ENCODE measurements at regions not wholly inside any gene's neighbourhood (a gene's known extent, or its start where the extent isn't known, plus 50 kb on each side); places are given as distances from the start of the nearest gene placed in this dataset.

GRCh38 chr16:54342966-54343365 lies 56.4 kb upstream of the IRX3 start (continued):
- TF ChIP-seq ZNF331 (CRISPR knock-in tag; IDR thresholded peaks at IDR 0.05; ENCODE audit: low read depth) (no peak), STAT1 (IDR thresholded peaks at IDR 0.05; ENCODE audit: unreplicated experiment) (no peak), CREB1 (CRISPR knock-in tag; IDR thresholded peaks at IDR 0.05; ENCODE audit: low read depth) (no peak), NANOG (IDR thresholded peaks at IDR 0.05; ENCODE audit: borderline replicate concordance) (no peak), EZH2phosphoT487 (IDR thresholded peaks at IDR 0.05; ENCODE audit: unreplicated experiment) (no peak), JUNB (IDR thresholded peaks at IDR 0.05; ENCODE audit: unreplicated experiment) (no peak), ZNF114 (CRISPR knock-in tag; IDR thresholded peaks at IDR 0.05) (no peak)

- Mint-ChIP-seq H3K4me1 (peaks cover 23% of the 10 kb centered on the region), H3K27me3 (ENCODE audit: insufficient read depth, low read depth, poor library complexity) (peaks cover 15% of the 10 kb centered on the region), H3K4me3 (no peak overlapping the region), H3K36me3 (ENCODE audit: low read depth) (no peaks in the 10 kb centered on the region), H3K9me3 (peaks cover 2% of the 10 kb centered on the region; the same call in 1 of the 3 replicates), H3K27ac (no peak overlapping the region)
- 0 out of 2 replicates have a peak, but pooled peaks cover 3% of the 10 kb centered on the region for H3K9me2 ChIP-seq (ENCODE audit: insufficient read depth)
- H3F3A ChIP-seq (replicated peaks; ENCODE audit: low read depth) = no peaks in the 10 kb centered on the region
- no peak overlapping the region for H3K27ac ChIP-seq (ENCODE audit: low read depth)
- ATAC-seq = no peak
- peaks cover 22% of the 10 kb centered on the region for H3K4me1 ChIP-seq (ENCODE audit: insufficient read depth)
- TF ChIP-seq CREB1 (CRISPR knock-in tag; IDR thresholded peaks at IDR 0.05; ENCODE audit: low read depth) = no peak
- no peaks in the 10 kb centered on the region for H3K36me3 ChIP-seq (ENCODE audit: insufficient read depth)
- H3K79me2 ChIP-seq (replicated peaks; ENCODE audit: insufficient read depth) = no peaks in the 10 kb centered on the region
- no peak overlapping the region for H3K4me3 ChIP-seq
- DNase-seq (ENCODE audit: low spot score) = no peak
- no peaks in the 10 kb centered on the region for H3K27me3 ChIP-seq (ENCODE audit: insufficient read depth)
- H3K4me2 ChIP-seq = peak overlapping the region; percentile 72
- no peak overlapping the region for H2AFZ ChIP-seq
- H4K20me1 ChIP-seq (replicated peaks; ENCODE audit: insufficient read depth) = no peaks in the 10 kb centered on the region
Observed at GRCh38 chr16:54341892-54342776, 55.5 kb upstream of the IRX3 start.

GRCh38 chr16:54340531-54340930 lies 53.9 kb upstream of the IRX3 start:
- Histone ChIP-seq H3K36me3 (ENCODE audit: insufficient read depth) (no peaks in the 10 kb centered on the region), H3F3A (replicated peaks; ENCODE audit: low read depth) (no peaks in the 10 kb centered on the region), H3K27ac (ENCODE audit: low read depth) (no peak overlapping the region), H3K79me2 (replicated peaks; ENCODE audit: insufficient read depth) (no peaks in the 10 kb centered on the region), H3K4me2 (no peak overlapping the region), H2AFZ (no peak overlapping the region), H3K9me2 (ENCODE audit: insufficient read depth) (0 out of 2 replicates have a peak, but pooled peaks cover 3% of the 10 kb centered on the region), H3K4me3 (no peak overlapping the region), H4K20me1 (replicated peaks; ENCODE audit: insufficient read depth) (no peaks in the 10 kb centered on the region), H3K27me3 (ENCODE audit: insufficient read depth) (no peaks in the 10 kb centered on the region), H3K4me1 (ENCODE audit: insufficient read depth) (peaks cover 30% of the 10 kb centered on the region)
- H3K27ac Mint-ChIP-seq = no peak overlapping the region
- H3K4me1 Mint-ChIP-seq = peaks cover 32% of the 10 kb centered on the region
- H3K36me3 Mint-ChIP-seq (ENCODE audit: low read depth) = no peaks in the 10 kb centered on the region
- H3K4me3 Mint-ChIP-seq = no peak overlapping the region
- H3K9me3 Mint-ChIP-seq = peaks cover 2% of the 10 kb centered on the region; the same call in 1 of the 3 replicates
- H3K27me3 Mint-ChIP-seq (ENCODE audit: insufficient read depth, low read depth, poor library complexity) = peaks cover 17% of the 10 kb centered on the region
- ATAC-seq = peak; percentile 30; the same call in 2 of the 3 replicates
- no peak for DNase-seq (ENCODE audit: low spot score)
- TF ChIP-seq ETS1 (IDR thresholded peaks at IDR 0.05) (no peak), CTCF (conservative IDR thresholded peaks at IDR 0.05; ENCODE audit: low read depth in 2 of 2) (no peak), EZH2 (IDR thresholded peaks at IDR 0.05; ENCODE audit: low read depth, unreplicated experiment) (no peak), EZH2phosphoT487 (IDR thresholded peaks at IDR 0.05; ENCODE audit: unreplicated experiment) (no peak)
- TF ChIP-seq, protein P1, sequence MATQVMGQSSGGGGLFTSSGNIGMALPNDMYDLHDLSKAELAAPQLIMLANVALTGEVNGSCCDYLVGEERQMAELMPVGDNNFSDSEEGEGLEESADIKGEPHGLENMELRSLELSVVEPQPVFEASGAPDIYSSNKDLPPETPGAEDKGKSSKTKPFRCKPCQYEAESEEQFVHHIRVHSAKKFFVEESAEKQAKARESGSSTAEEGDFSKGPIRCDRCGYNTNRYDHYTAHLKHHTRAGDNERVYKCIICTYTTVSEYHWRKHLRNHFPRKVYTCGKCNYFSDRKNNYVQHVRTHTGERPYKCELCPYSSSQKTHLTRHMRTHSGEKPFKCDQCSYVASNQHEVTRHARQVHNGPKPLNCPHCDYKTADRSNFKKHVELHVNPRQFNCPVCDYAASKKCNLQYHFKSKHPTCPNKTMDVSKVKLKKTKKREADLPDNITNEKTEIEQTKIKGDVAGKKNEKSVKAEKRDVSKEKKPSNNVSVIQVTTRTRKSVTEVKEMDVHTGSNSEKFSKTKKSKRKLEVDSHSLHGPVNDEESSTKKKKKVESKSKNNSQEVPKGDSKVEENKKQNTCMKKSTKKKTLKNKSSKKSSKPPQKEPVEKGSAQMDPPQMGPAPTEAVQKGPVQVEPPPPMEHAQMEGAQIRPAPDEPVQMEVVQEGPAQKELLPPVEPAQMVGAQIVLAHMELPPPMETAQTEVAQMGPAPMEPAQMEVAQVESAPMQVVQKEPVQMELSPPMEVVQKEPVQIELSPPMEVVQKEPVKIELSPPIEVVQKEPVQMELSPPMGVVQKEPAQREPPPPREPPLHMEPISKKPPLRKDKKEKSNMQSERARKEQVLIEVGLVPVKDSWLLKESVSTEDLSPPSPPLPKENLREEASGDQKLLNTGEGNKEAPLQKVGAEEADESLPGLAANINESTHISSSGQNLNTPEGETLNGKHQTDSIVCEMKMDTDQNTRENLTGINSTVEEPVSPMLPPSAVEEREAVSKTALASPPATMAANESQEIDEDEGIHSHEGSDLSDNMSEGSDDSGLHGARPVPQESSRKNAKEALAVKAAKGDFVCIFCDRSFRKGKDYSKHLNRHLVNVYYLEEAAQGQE (IDR thresholded peaks at IDR 0.05; ENCODE audit: unreplicated experiment) = no peak
